ENCODE measurements at regions not wholly inside any gene's neighbourhood (a gene's known extent, or its start where the extent isn't known, plus 50 kb on each side); places are given as distances from the start of the nearest gene placed in this dataset.

DNA sequence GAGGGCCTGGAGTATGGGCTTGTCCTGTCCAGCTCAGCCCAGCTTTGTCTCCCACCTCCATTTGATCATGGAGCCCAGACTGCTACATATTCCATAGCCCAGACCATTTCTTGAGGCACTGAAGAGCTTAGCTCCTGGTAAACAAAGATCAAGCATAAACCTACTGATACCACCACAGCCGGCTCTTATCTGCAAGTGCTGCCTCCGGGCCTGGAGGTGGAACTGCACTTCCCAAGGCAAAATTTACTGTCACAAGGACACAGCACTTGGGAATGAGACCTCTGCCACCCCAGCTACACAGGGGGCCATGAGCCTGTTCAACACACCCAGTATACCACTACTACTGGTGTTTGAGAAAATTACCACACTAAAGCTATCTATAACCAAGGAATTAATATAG, 53.7 kb upstream of the PLSCR5 start:
- Histone ChIP-seq H3K9me3 (no peaks in the 10 kb centered on the region), H3K4me1 (peaks cover 3 to 9% (median 7%) of the 10 kb centered on the region in 3 donors), H3K27ac (no peak overlapping the region), H3K27me3 (no peaks in the 10 kb centered on the region), H3K4me3 (no peak overlapping the region), H3K36me3 (no peaks in the 10 kb centered on the region)
- FAIRE-seq, result no peak
- ATAC-seq, result no peak
- DNase-seq, result no peak
- WGBS, 2 donors, result 74 to 84% methylated on average over 2 of the region's 2 CpGs
- intact Hi-C loops (cut with DNase I), result no loop called here
- TF ChIP-seq, protein P1, sequence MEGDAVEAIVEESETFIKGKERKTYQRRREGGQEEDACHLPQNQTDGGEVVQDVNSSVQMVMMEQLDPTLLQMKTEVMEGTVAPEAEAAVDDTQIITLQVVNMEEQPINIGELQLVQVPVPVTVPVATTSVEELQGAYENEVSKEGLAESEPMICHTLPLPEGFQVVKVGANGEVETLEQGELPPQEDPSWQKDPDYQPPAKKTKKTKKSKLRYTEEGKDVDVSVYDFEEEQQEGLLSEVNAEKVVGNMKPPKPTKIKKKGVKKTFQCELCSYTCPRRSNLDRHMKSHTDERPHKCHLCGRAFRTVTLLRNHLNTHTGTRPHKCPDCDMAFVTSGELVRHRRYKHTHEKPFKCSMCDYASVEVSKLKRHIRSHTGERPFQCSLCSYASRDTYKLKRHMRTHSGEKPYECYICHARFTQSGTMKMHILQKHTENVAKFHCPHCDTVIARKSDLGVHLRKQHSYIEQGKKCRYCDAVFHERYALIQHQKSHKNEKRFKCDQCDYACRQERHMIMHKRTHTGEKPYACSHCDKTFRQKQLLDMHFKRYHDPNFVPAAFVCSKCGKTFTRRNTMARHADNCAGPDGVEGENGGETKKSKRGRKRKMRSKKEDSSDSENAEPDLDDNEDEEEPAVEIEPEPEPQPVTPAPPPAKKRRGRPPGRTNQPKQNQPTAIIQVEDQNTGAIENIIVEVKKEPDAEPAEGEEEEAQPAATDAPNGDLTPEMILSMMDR (IDR thresholded peaks at IDR 0.05), result no peak

DNA sequence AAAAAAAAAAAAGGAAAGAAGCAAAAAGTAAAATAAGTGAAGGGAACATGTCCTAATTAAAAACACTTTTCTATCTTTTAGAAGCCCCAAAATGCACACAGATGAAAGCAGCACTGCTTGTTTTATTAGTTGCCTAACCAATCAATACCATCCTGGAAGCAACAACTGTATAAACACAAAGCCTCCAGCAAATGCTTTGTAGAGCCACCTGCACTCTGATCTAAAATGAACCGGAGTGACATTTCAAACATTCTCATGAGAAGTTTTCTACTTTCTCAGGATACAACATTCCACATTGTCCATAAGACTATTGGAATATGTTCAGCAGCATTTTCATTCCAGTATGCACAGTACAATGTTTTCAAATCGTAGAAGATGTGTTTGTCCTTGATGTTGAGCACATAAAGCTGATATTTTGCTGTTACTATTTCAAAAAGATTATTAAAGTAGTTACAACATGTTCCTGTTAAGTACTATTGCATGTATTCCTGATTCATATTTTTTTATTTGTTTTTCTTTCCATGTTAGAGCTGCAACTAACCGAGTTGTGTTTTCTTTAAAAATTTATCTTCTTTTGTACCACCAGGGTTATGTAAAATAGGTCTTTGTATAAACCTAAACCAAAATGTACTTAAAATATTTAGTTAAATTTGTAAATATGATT, 50.3 kb upstream of the PLSCR5 start:
- H3K27me3 ChIP-seq, result no peaks in the 10 kb centered on the region
- H3K27ac ChIP-seq, result peak overlapping the region in 1 of 4 donors; percentile 23
- TF ChIP-seq, protein P1 (IDR thresholded peaks at IDR 0.05), result no peak
- peak; percentile 63 for FAIRE-seq
- no peak overlapping the region for H3K4me3 ChIP-seq
- peaks cover 3 to 9% (median 7%) of the 10 kb centered on the region in 3 donors for H3K4me1 ChIP-seq
- DNase-seq, result no peak
- H3K36me3 ChIP-seq, result no peaks in the 10 kb centered on the region
- 11 to 15% methylated on average over 3 of the region's 3 CpGs for WGBS, 2 donors
- intact Hi-C loops (cut with DNase I), result no loop called here
- ATAC-seq, result peak; percentile 71 to 96 (median 88)
- no peaks in the 10 kb centered on the region for H3K9me3 ChIP-seq
